ENCODE measurements at regions not wholly inside any gene's neighbourhood (a gene's known extent, or its start where the extent isn't known, plus 50 kb on each side); places are given as distances from the start of the nearest gene placed in this dataset.

- Histone ChIP-seq H3K4me1 (no peaks in the 10 kb centered on the region), H3K36me3 (no peaks in the 10 kb centered on the region), H3K9me3 (replicated peaks) (no peaks in the 10 kb centered on the region), H3K27ac (replicated peaks) (no peak overlapping the region), H3K4me3 (no peak overlapping the region), H3K27me3 (ENCODE audit: low read depth) (no peaks in the 10 kb centered on the region)
- no peak for DNase-seq
- intact Hi-C loops (cut with micrococcal nuclease): no loop called here
- TF ChIP-seq, protein P1, sequence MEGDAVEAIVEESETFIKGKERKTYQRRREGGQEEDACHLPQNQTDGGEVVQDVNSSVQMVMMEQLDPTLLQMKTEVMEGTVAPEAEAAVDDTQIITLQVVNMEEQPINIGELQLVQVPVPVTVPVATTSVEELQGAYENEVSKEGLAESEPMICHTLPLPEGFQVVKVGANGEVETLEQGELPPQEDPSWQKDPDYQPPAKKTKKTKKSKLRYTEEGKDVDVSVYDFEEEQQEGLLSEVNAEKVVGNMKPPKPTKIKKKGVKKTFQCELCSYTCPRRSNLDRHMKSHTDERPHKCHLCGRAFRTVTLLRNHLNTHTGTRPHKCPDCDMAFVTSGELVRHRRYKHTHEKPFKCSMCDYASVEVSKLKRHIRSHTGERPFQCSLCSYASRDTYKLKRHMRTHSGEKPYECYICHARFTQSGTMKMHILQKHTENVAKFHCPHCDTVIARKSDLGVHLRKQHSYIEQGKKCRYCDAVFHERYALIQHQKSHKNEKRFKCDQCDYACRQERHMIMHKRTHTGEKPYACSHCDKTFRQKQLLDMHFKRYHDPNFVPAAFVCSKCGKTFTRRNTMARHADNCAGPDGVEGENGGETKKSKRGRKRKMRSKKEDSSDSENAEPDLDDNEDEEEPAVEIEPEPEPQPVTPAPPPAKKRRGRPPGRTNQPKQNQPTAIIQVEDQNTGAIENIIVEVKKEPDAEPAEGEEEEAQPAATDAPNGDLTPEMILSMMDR (IDR thresholded peaks at IDR 0.05; ENCODE audit: borderline replicate concordance): no peak
Measured at GRCh38 chr4:107153956-107154355, 117.8 kb upstream of the DKK2 start.

- TF ChIP-seq, protein P1 (IDR thresholded peaks at IDR 0.05; ENCODE audit: borderline replicate concordance): no peak
- no peaks in the 10 kb centered on the region for H3K27me3 ChIP-seq (ENCODE audit: low read depth)
- intact Hi-C loops (cut with micrococcal nuclease): no loop called here
- H3K27ac ChIP-seq (replicated peaks): no peak overlapping the region
- H3K9me3 ChIP-seq (replicated peaks): no peaks in the 10 kb centered on the region
- H3K4me1 ChIP-seq: no peaks in the 10 kb centered on the region
- no peak overlapping the region for H3K4me3 ChIP-seq
- no peaks in the 10 kb centered on the region for H3K36me3 ChIP-seq
- no peak for DNase-seq
Measured at GRCh38 chr4:107153228-107153627, 117.1 kb upstream of the DKK2 start.

- Histone ChIP-seq H3K9me3 (replicated peaks) (no peaks in the 10 kb centered on the region), H3K4me1 (no peaks in the 10 kb centered on the region), H3K4me3 (no peak overlapping the region), H3K36me3 (no peaks in the 10 kb centered on the region), H3K27ac (replicated peaks) (no peak overlapping the region), H3K27me3 (ENCODE audit: low read depth) (no peaks in the 10 kb centered on the region)
- TF ChIP-seq, protein P1 (IDR thresholded peaks at IDR 0.05; ENCODE audit: borderline replicate concordance): no peak
- intact Hi-C loops (cut with micrococcal nuclease): no loop called here
- no peak for DNase-seq
Measured at GRCh38 chr4:107151173-107151572, 115.1 kb upstream of the DKK2 start.

DNA sequence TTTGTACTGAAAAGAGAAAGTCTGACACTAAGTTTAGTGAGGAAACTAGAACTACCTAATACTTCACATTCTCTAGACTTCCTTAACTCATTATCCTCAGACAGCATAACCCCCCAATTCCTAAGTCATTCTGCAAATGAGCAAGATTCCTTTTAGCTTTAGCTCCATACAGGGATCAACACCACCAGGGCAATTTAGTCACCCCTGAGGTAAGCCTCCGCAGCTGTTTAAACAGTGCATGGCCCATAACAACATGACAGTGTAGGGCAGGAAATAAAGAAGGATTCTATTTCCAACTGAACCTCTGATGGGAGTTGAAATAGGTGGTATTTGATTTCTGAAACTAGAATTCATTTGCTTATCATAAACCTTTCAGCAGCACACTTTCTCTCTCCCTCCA lies 112.8 kb upstream of the DKK2 start:
- intact Hi-C loops (cut with micrococcal nuclease): no loop called here
- Histone ChIP-seq H3K9me3 (replicated peaks) (no peaks in the 10 kb centered on the region), H3K27ac (replicated peaks) (no peak overlapping the region), H3K4me1 (no peaks in the 10 kb centered on the region), H3K36me3 (no peaks in the 10 kb centered on the region), H3K27me3 (ENCODE audit: low read depth) (no peaks in the 10 kb centered on the region), H3K4me3 (no peak overlapping the region)
- no peak for DNase-seq
- TF ChIP-seq, protein P1 (IDR thresholded peaks at IDR 0.05; ENCODE audit: borderline replicate concordance): no peak

- H3K36me3 ChIP-seq: no peaks in the 10 kb centered on the region
- H3K9me3 ChIP-seq (replicated peaks): no peaks in the 10 kb centered on the region
- no peak for DNase-seq
- TF ChIP-seq, protein P1 (IDR thresholded peaks at IDR 0.05; ENCODE audit: borderline replicate concordance): no peak
- no peaks in the 10 kb centered on the region for H3K27me3 ChIP-seq (ENCODE audit: low read depth)
- intact Hi-C loops (cut with micrococcal nuclease): no loop called here
- no peak overlapping the region for H3K4me3 ChIP-seq
- H3K4me1 ChIP-seq: no peaks in the 10 kb centered on the region
- no peak overlapping the region for H3K27ac ChIP-seq (replicated peaks)
Measured at GRCh38 chr4:107147873-107148272, 111.8 kb upstream of the DKK2 start.

DNA sequence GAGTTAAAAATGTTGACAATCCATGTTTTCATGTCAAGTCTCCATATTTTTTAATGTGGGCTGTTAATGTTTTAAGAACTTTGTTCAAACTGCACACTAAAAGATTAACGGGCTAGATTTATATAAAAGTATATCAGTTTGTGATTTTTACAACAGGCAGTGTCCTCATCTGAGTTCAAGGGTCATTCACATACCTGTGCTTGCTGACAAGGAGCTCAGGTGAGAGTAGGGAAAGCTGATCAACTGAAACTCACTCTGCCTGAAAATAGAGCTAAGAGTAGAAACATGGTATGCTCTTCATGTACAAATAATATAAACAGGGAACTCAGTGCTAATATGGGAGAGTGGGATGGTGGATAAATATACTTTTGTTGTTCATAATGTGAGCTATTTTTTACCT lies 102.3 kb upstream of the DKK2 start:
- DNase-seq: no peak
- TF ChIP-seq, protein P1 (IDR thresholded peaks at IDR 0.05; ENCODE audit: borderline replicate concordance): no peak
- Histone ChIP-seq H3K9me3 (replicated peaks) (no peaks in the 10 kb centered on the region), H3K27ac (replicated peaks) (no peak overlapping the region), H3K4me3 (no peak overlapping the region), H3K4me1 (no peaks in the 10 kb centered on the region), H3K36me3 (no peaks in the 10 kb centered on the region), H3K27me3 (ENCODE audit: low read depth) (no peaks in the 10 kb centered on the region)
- intact Hi-C loops (cut with micrococcal nuclease): no loop called here

Measured in left ventricle myocardium inferior (tissue), 1 donor.